ENCODE measurements at regions not wholly inside any gene's neighbourhood (a gene's known extent, or its start where the extent isn't known, plus 50 kb on each side); places are given as distances from the start of the nearest gene placed in this dataset.

DNA sequence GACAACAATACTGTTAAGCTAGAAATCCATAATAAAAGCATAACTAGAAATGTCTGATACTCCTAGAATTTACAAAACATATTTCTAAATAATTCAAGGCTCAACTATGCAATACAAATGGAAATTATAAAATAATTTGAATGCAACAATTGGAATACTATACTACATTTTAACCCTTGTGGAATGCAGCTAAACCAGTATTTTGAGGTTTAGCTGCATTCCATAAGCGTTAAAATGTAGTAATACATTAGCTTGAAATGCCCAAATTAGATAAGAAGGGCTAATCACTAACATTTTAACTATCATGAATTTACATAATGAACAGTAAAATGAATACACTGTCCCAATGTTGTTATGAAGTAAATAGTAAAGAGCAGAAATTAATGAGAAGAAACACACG is 617.2 kb upstream of the CHORDC1 start:
- H3K36me3 ChIP-seq (ENCODE audit: insufficient read depth, low read length, poor library complexity, severe bottlenecking), result no peaks in the 10 kb centered on the region
- H3K27ac ChIP-seq (ENCODE audit: low read depth, low read length, poor library complexity, severe bottlenecking), result no peak overlapping the region
- ChIA-PET CTCF (no interaction called here), POLR2A (ENCODE audit: low non-redundant PET) (no interaction called here)
- H3K9me3 ChIP-seq (ENCODE audit: low read depth, low read length, poor library complexity, severe bottlenecking), result no peaks in the 10 kb centered on the region
- H3K4me1 ChIP-seq (ENCODE audit: insufficient read depth, low read length, poor library complexity, severe bottlenecking), result no peaks in the 10 kb centered on the region
- H3K4me3 ChIP-seq (ENCODE audit: low read depth, low read length, poor library complexity, severe bottlenecking), result no peak overlapping the region
- no peak for DNase-seq (ENCODE audit: low spot score)
- intact Hi-C loops (cut with micrococcal nuclease; ENCODE audit: unreplicated experiment), result no loop called here
- H3K27me3 ChIP-seq (replicated peaks; ENCODE audit: insufficient read depth, low read depth, low read length, poor library complexity), result no peaks in the 10 kb centered on the region
- no TSS peak for BruUV-seq (replicated peaks)
- TF ChIP-seq EZH2 (IDR thresholded peaks at IDR 0.05; ENCODE audit: borderline replicate concordance, low read depth, low read length, poor library complexity, severe bottlenecking), result no peak
- TF ChIP-seq, protein P1, sequence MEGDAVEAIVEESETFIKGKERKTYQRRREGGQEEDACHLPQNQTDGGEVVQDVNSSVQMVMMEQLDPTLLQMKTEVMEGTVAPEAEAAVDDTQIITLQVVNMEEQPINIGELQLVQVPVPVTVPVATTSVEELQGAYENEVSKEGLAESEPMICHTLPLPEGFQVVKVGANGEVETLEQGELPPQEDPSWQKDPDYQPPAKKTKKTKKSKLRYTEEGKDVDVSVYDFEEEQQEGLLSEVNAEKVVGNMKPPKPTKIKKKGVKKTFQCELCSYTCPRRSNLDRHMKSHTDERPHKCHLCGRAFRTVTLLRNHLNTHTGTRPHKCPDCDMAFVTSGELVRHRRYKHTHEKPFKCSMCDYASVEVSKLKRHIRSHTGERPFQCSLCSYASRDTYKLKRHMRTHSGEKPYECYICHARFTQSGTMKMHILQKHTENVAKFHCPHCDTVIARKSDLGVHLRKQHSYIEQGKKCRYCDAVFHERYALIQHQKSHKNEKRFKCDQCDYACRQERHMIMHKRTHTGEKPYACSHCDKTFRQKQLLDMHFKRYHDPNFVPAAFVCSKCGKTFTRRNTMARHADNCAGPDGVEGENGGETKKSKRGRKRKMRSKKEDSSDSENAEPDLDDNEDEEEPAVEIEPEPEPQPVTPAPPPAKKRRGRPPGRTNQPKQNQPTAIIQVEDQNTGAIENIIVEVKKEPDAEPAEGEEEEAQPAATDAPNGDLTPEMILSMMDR (conservative IDR thresholded peaks at IDR 0.05; ENCODE audit: low read depth, low read length), result no peak

DNA sequence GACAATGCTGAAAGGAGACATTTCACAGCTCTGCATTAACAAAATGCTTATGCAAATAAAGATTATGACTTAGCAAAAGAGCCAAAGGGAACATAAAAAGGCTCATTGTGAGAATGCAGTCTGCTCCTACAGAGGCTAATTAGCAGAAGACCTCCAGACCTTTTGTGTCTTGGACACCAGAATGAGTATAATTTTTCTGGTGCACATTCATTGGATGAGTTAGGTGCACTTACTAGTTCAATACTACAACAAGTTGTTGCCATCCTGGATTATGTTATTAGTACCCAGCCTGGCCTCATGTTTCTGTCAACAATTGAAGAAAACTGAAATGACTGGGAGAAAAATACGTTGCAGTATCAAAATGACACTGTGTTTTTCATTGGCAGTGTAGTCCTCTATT is 613.2 kb upstream of the CHORDC1 start:
- ChIA-PET POLR2A (ENCODE audit: low non-redundant PET) (no interaction called here), CTCF (no interaction called here)
- Histone ChIP-seq H3K4me1 (ENCODE audit: insufficient read depth, low read length, poor library complexity, severe bottlenecking) (no peaks in the 10 kb centered on the region), H3K4me3 (ENCODE audit: low read depth, low read length, poor library complexity, severe bottlenecking) (no peak overlapping the region), H3K27me3 (replicated peaks; ENCODE audit: insufficient read depth, low read depth, low read length, poor library complexity) (no peaks in the 10 kb centered on the region), H3K9me3 (ENCODE audit: low read depth, low read length, poor library complexity, severe bottlenecking) (no peaks in the 10 kb centered on the region), H3K27ac (ENCODE audit: low read depth, low read length, poor library complexity, severe bottlenecking) (no peak overlapping the region), H3K36me3 (ENCODE audit: insufficient read depth, low read length, poor library complexity, severe bottlenecking) (no peaks in the 10 kb centered on the region)
- BruUV-seq (replicated peaks), result no TSS peak
- no peak for TF ChIP-seq EZH2 (IDR thresholded peaks at IDR 0.05; ENCODE audit: borderline replicate concordance, low read depth, low read length, poor library complexity, severe bottlenecking)
- TF ChIP-seq, protein P1 (conservative IDR thresholded peaks at IDR 0.05; ENCODE audit: low read depth, low read length), result no peak
- intact Hi-C loops (cut with micrococcal nuclease; ENCODE audit: unreplicated experiment), result no loop called here
- no peak for DNase-seq (ENCODE audit: low spot score)

DNA sequence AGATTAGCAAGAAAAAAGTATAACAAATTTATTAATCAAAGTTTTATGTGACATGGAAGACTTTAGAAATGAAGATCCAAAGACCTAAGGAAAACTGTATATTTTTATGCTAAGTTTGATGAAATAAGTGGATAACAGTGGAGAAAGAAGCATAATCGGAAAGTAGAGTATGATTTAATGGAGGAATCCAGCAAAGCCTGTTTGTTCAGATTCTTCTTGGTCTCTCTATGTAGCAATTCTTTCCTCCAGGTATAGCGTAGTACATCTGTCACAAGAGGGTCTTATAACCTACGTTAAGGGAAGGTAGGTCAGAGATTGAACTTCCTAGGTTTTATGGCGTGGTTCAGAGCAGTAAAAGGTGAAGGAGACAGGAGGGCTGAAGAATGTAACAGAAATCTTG is 600.6 kb upstream of the CHORDC1 start:
- BruUV-seq (replicated peaks), result no TSS peak
- Histone ChIP-seq H3K36me3 (ENCODE audit: insufficient read depth, low read length, poor library complexity, severe bottlenecking) (no peaks in the 10 kb centered on the region), H3K27ac (ENCODE audit: low read depth, low read length, poor library complexity, severe bottlenecking) (no peak overlapping the region), H3K4me3 (ENCODE audit: low read depth, low read length, poor library complexity, severe bottlenecking) (no peak overlapping the region), H3K4me1 (ENCODE audit: insufficient read depth, low read length, poor library complexity, severe bottlenecking) (no peaks in the 10 kb centered on the region), H3K9me3 (ENCODE audit: low read depth, low read length, poor library complexity, severe bottlenecking) (no peaks in the 10 kb centered on the region), H3K27me3 (replicated peaks; ENCODE audit: insufficient read depth, low read depth, low read length, poor library complexity) (no peaks in the 10 kb centered on the region)
- POLR2A ChIA-PET (ENCODE audit: low non-redundant PET), result no interaction called here
- TF ChIP-seq, protein P1 (conservative IDR thresholded peaks at IDR 0.05; ENCODE audit: low read depth, low read length), result no peak
- TF ChIP-seq EZH2 (IDR thresholded peaks at IDR 0.05; ENCODE audit: borderline replicate concordance, low read depth, low read length, poor library complexity, severe bottlenecking), result no peak
- DNase-seq (ENCODE audit: low spot score), result no peak
- intact Hi-C loops (cut with micrococcal nuclease; ENCODE audit: unreplicated experiment), result no loop called here
- CTCF ChIA-PET, result no interaction called here
